Retina (tissue), 1 donor: ENCODE measurements at regions not wholly inside any gene's neighbourhood (a gene's known extent, or its start where the extent isn't known, plus 50 kb on each side); places are given as distances from the start of the nearest gene placed in this dataset.

Experiments used
- DNase-seq: peaks from one replicate; pipeline ENCODE4 v3.0.0-alpha.2; 2016

DNA sequence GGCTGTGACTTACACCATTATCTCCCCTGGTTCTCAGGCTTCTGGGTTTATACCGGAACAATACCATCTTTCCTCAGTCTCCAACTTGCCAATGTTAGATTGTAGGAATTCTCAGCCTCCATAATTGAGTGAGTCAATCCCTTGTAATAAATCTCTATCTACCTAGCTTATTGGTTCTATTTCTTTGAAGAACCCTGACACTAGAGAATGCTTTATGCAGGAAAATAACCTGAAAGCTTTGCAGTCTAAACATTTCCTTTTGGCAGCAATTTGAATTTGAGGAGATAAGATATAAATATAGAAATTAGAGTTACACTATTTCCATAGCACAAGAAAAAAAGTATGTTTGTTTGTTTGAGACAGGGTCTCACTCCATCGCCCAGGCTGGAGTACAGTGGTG lies 278.1 kb upstream of the CDH18 start:
- DNase-seq = no peak

DNA sequence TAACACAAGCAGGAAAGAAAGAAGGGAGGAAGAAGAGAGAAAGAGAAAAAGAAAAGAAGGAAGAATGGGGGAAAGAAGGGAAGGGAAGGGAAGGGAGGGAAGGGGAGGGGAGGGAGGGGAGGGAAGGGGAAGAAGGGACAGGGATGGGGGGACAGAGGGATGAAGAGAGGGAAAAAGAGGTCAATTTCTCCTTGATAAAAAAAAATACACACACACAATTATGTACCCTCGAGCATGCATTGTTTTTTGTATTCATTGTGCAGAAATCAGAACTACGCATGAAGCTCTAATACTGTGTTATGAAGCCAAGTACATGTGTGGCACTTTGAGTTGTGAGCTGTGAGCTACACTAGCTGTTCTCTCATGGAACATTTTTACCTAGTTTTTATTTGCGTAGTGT lies 274.9 kb upstream of the CDH18 start:
- DNase-seq = no peak

DNA sequence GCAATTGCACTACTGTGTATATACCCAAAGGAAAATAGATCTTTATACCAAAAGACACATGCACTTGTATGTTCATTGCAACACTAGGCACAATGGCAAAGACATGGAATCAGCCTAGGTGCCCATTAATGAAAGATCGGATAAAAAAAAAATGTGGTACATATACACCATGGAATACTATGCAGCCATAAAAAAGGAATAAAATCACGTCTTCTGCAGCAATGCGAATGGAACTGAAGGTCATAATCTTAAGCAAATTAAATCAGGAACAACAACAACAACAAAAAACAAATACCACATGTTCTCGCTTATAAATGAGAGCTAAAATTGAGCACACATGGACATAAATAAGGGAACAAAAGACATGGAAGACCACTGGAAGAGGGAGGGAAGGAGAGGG lies 266.7 kb upstream of the CDH18 start:
- no peak for DNase-seq

- no peak for DNase-seq
Observed at GRCh38 chr5:20248118-20248517, 260.1 kb upstream of the CDH18 start.

- DNase-seq = no peak
Observed at GRCh38 chr5:20245432-20245974, 257.5 kb upstream of the CDH18 start.

GRCh38 chr5:20241351-20241750 lies 253.4 kb upstream of the CDH18 start:
- no peak for DNase-seq

GRCh38 chr5:20231040-20231439 lies 243.0 kb upstream of the CDH18 start:
- no peak for DNase-seq

- DNase-seq = no peak
Observed at GRCh38 chr5:20230010-20230409, 242.0 kb upstream of the CDH18 start.

GRCh38 chr5:20229303-20230005 lies 241.5 kb upstream of the CDH18 start:
- no peak for DNase-seq

GRCh38 chr5:20224966-20225365 lies 237.0 kb upstream of the CDH18 start:
- DNase-seq = no peak

GRCh38 chr5:20224046-20224445 lies 236.0 kb upstream of the CDH18 start:
- no peak for DNase-seq

GRCh38 chr5:20223451-20223850 lies 235.5 kb upstream of the CDH18 start:
- DNase-seq = no peak

GRCh38 chr5:20215257-20215656 lies 227.3 kb upstream of the CDH18 start:
- DNase-seq = no peak

- no peak for DNase-seq
Observed at GRCh38 chr5:20213803-20214202, 225.8 kb upstream of the CDH18 start.

GRCh38 chr5:20212701-20213100 lies 224.7 kb upstream of the CDH18 start:
- DNase-seq = no peak

DNA sequence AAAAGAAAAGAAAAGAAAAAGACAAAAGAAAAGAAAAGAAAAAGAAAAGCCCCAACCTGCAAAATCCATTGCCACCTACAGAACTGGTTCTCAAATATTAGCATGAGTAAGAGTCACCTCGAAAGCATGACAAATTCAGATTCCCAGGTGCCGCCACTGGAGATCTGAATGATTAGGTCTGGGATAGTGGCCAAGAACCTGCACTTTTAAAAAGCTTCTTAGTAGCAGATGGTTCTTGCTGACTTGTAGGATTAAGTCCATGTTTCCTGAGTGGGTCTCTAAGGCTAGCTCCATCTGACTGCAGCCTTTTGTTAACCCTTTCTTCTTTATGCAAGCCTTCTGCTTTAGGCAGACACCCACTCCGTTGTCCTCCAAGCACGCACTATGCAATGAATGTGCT lies 178.5 kb upstream of the CDH18 start:
- DNase-seq = no peak

- DNase-seq = no peak
Observed at GRCh38 chr5:20158006-20158405, 170.0 kb upstream of the CDH18 start.

DNA sequence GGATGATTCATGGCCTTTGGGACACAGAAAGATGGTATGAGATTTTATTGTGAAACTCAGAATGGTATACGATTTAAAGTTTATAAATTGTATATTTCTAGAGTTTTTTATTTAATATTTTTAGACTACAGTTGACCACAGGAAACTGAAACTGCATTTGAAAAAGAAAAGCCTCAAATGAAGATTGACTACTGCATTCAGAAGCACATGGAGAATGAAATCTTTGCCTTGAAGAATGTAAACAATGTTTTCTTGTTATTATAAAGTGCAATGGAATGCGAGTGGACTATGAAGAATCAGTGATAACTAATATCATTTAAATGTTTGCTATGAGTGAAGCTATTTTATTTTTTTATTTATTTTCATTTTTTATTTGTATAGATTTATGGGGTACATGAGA lies 169.1 kb upstream of the CDH18 start:
- DNase-seq = no peak

DNA sequence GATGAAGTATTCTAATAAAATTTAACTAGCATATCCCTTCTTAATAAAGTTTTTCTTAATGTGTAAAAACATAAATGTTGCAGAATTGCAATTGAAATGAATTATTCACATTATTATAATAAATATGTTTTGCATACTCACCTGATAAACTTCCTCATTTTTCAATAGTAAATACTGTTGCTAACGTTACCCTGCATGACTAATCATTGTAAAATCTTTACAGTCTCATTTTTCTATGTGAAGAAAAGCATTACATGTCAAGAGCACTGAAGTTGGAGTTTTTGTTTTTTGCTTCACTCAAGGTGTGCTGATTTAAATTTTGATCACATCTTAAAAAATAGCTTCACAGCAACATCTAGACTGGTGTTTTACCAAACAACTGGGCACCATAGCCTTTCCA lies 157.2 kb upstream of the CDH18 start:
- no peak for DNase-seq

GRCh38 chr5:20129501-20129900 lies 141.5 kb upstream of the CDH18 start:
- no peak for DNase-seq

- DNase-seq = no peak
Observed at GRCh38 chr5:20128343-20128742, 140.3 kb upstream of the CDH18 start.

GRCh38 chr5:20114526-20114925 lies 126.5 kb upstream of the CDH18 start:
- no peak for DNase-seq

- DNase-seq = no peak
Observed at GRCh38 chr5:20113931-20114330, 125.9 kb upstream of the CDH18 start.

- no peak for DNase-seq
Observed at GRCh38 chr5:20113031-20113715, 125.2 kb upstream of the CDH18 start.

- no peak for DNase-seq
Observed at GRCh38 chr5:20109326-20109725, 121.3 kb upstream of the CDH18 start.
